Right lobe of liver (tissue), 4 donors: ENCODE measurements at regions not wholly inside any gene's neighbourhood (a gene's known extent, or its start where the extent isn't known, plus 50 kb on each side); places are given as distances from the start of the nearest gene placed in this dataset.

ENCODE experiments used
- POLR2A ChIP-seq: fragments of 450-650 bp; IDR thresholded peaks from one replicate; pipeline ENCODE4 v1.6.1; 2017; ENCODE audit warnings: antibody characterized with exemption, mild to moderate bottlenecking
- TF ChIP-seq, protein P1 (sequence below), 4 donors: fragments of 200-600 bp in 3 of 4; fragments of 450-650 bp in 1 of 4; IDR thresholded peaks; one replicate each; pipeline versions ENCODE4 v1.5.1 to v1.8.0; 2016 to 2022; ENCODE audit warnings: antibody characterized with exemption in 4 of 4, mild to moderate bottlenecking in 2 of 4
- donor health status: DM: no; HTN: no; CAD: no.
- donor health status: DM: no; HTN: no; CAD: no.
- donor health status: DM: no; HTN: yes; CAD: no.

DNA sequence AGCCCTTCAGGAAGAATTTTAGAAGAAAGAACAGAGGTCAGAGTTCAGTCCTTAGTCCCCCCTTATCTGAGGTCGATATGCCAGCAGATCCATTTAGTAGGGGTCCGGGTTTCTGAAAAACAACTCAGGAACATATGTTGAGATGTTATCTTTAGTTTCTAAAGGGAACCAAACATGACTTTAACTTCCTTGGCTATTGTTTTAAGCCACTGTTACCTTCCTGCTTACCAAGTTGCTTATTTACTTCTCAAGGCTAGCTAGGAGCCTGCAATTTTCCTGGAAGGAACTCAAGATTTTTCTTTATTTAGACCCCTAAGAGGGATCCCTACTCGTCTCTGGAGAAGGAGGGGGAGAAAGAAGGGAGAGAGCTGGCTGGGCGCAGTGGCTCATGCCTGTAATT lies 54.3 kb downstream of the KCNC4 start:
- TF ChIP-seq, protein P1, sequence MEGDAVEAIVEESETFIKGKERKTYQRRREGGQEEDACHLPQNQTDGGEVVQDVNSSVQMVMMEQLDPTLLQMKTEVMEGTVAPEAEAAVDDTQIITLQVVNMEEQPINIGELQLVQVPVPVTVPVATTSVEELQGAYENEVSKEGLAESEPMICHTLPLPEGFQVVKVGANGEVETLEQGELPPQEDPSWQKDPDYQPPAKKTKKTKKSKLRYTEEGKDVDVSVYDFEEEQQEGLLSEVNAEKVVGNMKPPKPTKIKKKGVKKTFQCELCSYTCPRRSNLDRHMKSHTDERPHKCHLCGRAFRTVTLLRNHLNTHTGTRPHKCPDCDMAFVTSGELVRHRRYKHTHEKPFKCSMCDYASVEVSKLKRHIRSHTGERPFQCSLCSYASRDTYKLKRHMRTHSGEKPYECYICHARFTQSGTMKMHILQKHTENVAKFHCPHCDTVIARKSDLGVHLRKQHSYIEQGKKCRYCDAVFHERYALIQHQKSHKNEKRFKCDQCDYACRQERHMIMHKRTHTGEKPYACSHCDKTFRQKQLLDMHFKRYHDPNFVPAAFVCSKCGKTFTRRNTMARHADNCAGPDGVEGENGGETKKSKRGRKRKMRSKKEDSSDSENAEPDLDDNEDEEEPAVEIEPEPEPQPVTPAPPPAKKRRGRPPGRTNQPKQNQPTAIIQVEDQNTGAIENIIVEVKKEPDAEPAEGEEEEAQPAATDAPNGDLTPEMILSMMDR (IDR thresholded peaks at IDR 0.05) = no peak
- TF ChIP-seq POLR2A = no peak
